K562 (cell line): ENCODE measurements at regions not wholly inside any gene's neighbourhood (a gene's known extent, or its start where the extent isn't known, plus 50 kb on each side); places are given as distances from the start of the nearest gene placed in this dataset.

Source experiments
- ATAC-seq: fragments of 200-7000 bp; cut with Tn5 transposase; 3 replicates; pipeline ENCODE4 v1.9.1; 2020; ENCODE audit warnings: moderate library complexity
- BruUV-seq: library from RNA; stranded (reverse); fragments of 400-500 nt; replicated peaks from 2 replicates; lab custom pipeline; 2021; lab: Mats Ljungman, UMichigan
- CTCF ChIA-PET: fragments of 300-600 bp; formaldehyde crosslinking; extraction: SDS; loops from one replicate; lab custom pipeline; 2021; ENCODE audit warnings: low intra/inter-chr PET ratio; lab: Yijun Ruan, JAX
- POLR2A ChIA-PET: fragments of 300-600, 350-650 bp; sonication (Branson Sonifier 250); formaldehyde crosslinking; extraction: SDS; loops from one replicate; lab custom pipeline; 2021; ENCODE audit warnings: antibody characterized with exemption, inconsistent platforms; lab: Yijun Ruan, JAX
- DNase-seq, 4 experiments: peaks; one replicate each; pipeline versions ENCODE4 v3.0.0 to v3.0.0-alpha.2; 2011 to 2018; ENCODE audit warnings: low spot score in 3 of 4, mixed read lengths in 3 of 4; ENCODE audit errors: extremely low read depth in 1 of 4
- FAIRE-seq: peaks from 2 replicates; lab custom pipeline; 2011; peaks lifted over from hg19 to GRCh38; lab: Jason Lieb, UNC
- H2AFZ ChIP-seq: 2 replicates; pipeline ENCODE4 v1.6.0; 2011; ENCODE audit warnings: low read depth, low read length, control low read depth, inconsistent platforms
- H3K27ac ChIP-seq: fragments of 200-600 bp; 3 replicates; pipeline ENCODE4 v1.8.0; 2011; ENCODE audit warnings: low read depth, mild to moderate bottlenecking, control low read depth, inconsistent platforms, low read length, moderate library complexity, mixed read lengths; ENCODE audit errors: extremely low read depth
- H3K27me3 ChIP-seq, 2 experiments: fragments of 300-600 bp in 1 of 2; 2 replicates in 1 of 2; 3 replicates in 1 of 2; pipeline versions ENCODE4 v1.6.0 to v1.8.0; 2011; ENCODE audit warnings: inconsistent platforms in 2 of 2, low read length in 2 of 2, mild to moderate bottlenecking in 1 of 2, mixed read lengths in 1 of 2, moderate library complexity in 1 of 2; ENCODE audit not compliant: control insufficient read depth in 2 of 2, insufficient read depth in 2 of 2
- H3K36me3 ChIP-seq: fragments of 300-600 bp; 3 replicates; pipeline ENCODE4 v1.8.0; 2011; ENCODE audit warnings: mild to moderate bottlenecking, low read length, inconsistent platforms; ENCODE audit not compliant: control insufficient read depth, insufficient read depth
- H3K4me1 ChIP-seq, 2 experiments: fragments of 200-600 bp in 1 of 2; replicated peaks in 1 of 2; 2 replicates in 1 of 2; 3 replicates in 1 of 2; pipeline versions ENCODE4 v1.5.1 to v1.8.0; 2011; ENCODE audit warnings: inconsistent platforms in 2 of 2, low read length in 2 of 2, mild to moderate bottlenecking in 1 of 2, mixed read lengths in 1 of 2, moderate library complexity in 1 of 2; ENCODE audit not compliant: control insufficient read depth in 2 of 2, insufficient read depth in 2 of 2
- H3K4me2 ChIP-seq: 2 replicates; pipeline ENCODE4 v1.6.1; 2011; ENCODE audit warnings: low read length, control low read depth, inconsistent platforms, mixed read lengths; ENCODE audit not compliant: insufficient read depth
- H3K4me3 ChIP-seq: fragments of 200-600 bp; sonication (generic), shearing (Covaris generic); 2 replicates; pipeline ENCODE4 v1.5.1; 2016; ENCODE audit warnings: control low read depth, inconsistent platforms
- H3K79me2 ChIP-seq: fragments of 200-600 bp; 3 replicates; pipeline ENCODE4 v1.8.0; 2011; ENCODE audit warnings: low read length, inconsistent platforms; ENCODE audit not compliant: control insufficient read depth, insufficient read depth
- H3K9ac ChIP-seq, 2 experiments: 2 replicates each; pipeline versions ENCODE4 v1.6.0 to v1.6.1; 2011; ENCODE audit warnings: low read depth in 2 of 2, low read length in 2 of 2, control low read depth in 1 of 2, inconsistent platforms in 1 of 2, mild to moderate bottlenecking in 1 of 2, mixed read lengths in 1 of 2; ENCODE audit not compliant: insufficient read depth in 1 of 2
- H3K9me1 ChIP-seq: one replicate; pipeline ENCODE4 v1.6.0; 2011; ENCODE audit warnings: inconsistent platforms, mild to moderate bottlenecking, low read length, moderate library complexity; ENCODE audit not compliant: control insufficient read depth, insufficient read depth
- H3K9me3 ChIP-seq: replicated peaks from 2 replicates; pipeline ENCODE4 v1.5.1; 2011; ENCODE audit warnings: low read depth, low read length, inconsistent platforms; ENCODE audit not compliant: control insufficient read depth, insufficient read depth
- H4K20me1 ChIP-seq: replicated peaks from 2 replicates; pipeline ENCODE4 v1.6.1; 2011; ENCODE audit warnings: low read length, inconsistent platforms, mixed read lengths; ENCODE audit not compliant: control insufficient read depth, insufficient read depth
- ATF6 ChIP-seq: sonication (generic); formaldehyde crosslinking; IDR thresholded peaks from 2 replicates; pipeline ENCODE4 v1.4.0; 2020; ENCODE audit warnings: mild to moderate bottlenecking, missing genetic modification reagents
- HNRNPH1 ChIP-seq: fragments of 200-400 bp; formaldehyde crosslinking; optimal IDR thresholded peaks from 2 replicates; pipeline ENCODE3; 2017; ENCODE audit warnings: low read depth, mild to moderate bottlenecking, low read length, moderate library complexity
- JUND ChIP-seq, 2 experiments: IDR thresholded peaks; 2 replicates in 1 of 2; 3 replicates in 1 of 2; pipeline ENCODE4 v1.6.1; 2011; ENCODE audit warnings: borderline replicate concordance in 2 of 2, low read depth in 2 of 2, low read length in 2 of 2, improper control_type of control experiment in 1 of 2, missing biosample characterization in 1 of 2, missing genetic modification characterization in 1 of 2, missing genetic modification reagents in 1 of 2
- NFIX ChIP-seq: fragments of 250-450 bp; sonication (Bioruptor Pico); IDR thresholded peaks from 2 replicates; pipeline ENCODE4 v1.4.0; 2020; ENCODE audit warnings: low read depth, mild to moderate bottlenecking, moderate library complexity
- NR4A1 ChIP-seq, 2 experiments: fragments of 250-450 bp in 1 of 2; fragments of 450-650 bp in 1 of 2; sonication (Bioruptor Pico) in 1 of 2; IDR thresholded peaks; 2 replicates each; pipeline versions ENCODE4 v1.4.0 to v1.6.1; 2016 to 2020; ENCODE audit warnings: mild to moderate bottlenecking in 2 of 2, missing compliant biosample characterization in 1 of 2, missing genetic modification characterization in 1 of 2, moderate library complexity in 1 of 2
- PPARD ChIP-seq: fragments of 250-450 bp; sonication (Bioruptor Pico); IDR thresholded peaks from 2 replicates; pipeline ENCODE4 v1.8.0; 2022; ENCODE audit warnings: inconsistent platforms, mild to moderate bottlenecking, moderate library complexity
- RBBP5 ChIP-seq: fragments of 200-600 bp; sonication (generic); IDR thresholded peaks from 2 replicates; pipeline ENCODE4 v1.6.1; 2012; ENCODE audit warnings: borderline replicate concordance, mild to moderate bottlenecking, low read length, control low read depth, inconsistent platforms; ENCODE audit not compliant: insufficient read depth, poor library complexity, severe bottlenecking
- SPI1 ChIP-seq: IDR thresholded peaks from 2 replicates; pipeline ENCODE4 v1.6.1; 2011; ENCODE audit warnings: low read depth, low read length, control low read depth, borderline replicate concordance
- WGBS: fragments of 100-300 bp; shearing (Covaris generic); methylation state at CpG from one replicate; pipeline ENCODE4 v1.1.6; 2016; ENCODE audit warnings: low coverage, mixed read lengths; ENCODE audit not compliant: insufficient coverage; ENCODE audit errors: missing lambda C conversion rate; 5-methylcytosine and 5-hydroxymethylcytosine counted together
- in situ Hi-C: fragments of 300-500 bp; cut with MboI; formaldehyde crosslinking; loops from 4 replicates; pipeline ENCODE4 v1.15.0; 2018; ENCODE audit warnings: inconsistent platforms, mixed read lengths
- intact Hi-C: fragments of 100-400 bp; cut with micrococcal nuclease; formaldehyde crosslinking; loops from 2 replicates; pipeline ENCODE4 v1.14.2; 2022
- TF ChIP-seq, protein P1 (sequence below): fragments of 200-400 bp; formaldehyde crosslinking; IDR thresholded peaks from 2 replicates; pipeline ENCODE4 v1.6.1; 2017; ENCODE audit warnings: mild to moderate bottlenecking, low read depth, low read length, moderate library complexity
- TF ChIP-seq, protein P2 (sequence below): sonication (generic); formaldehyde crosslinking; IDR thresholded peaks from 2 replicates; pipeline ENCODE4 v1.8.1; 2023; ENCODE audit warnings: mild to moderate bottlenecking, missing genetic modification reagents, moderate library complexity

- no peak for ATAC-seq
- Histone ChIP-seq H3K27me3 (no peaks in the 10 kb centered on the region), H3K4me3 (no peak overlapping the region), H4K20me1 (no peaks in the 10 kb centered on the region), H3K36me3 (no peaks in the 10 kb centered on the region), H3K9ac (no peak overlapping the region), H3K9me3 (no peaks in the 10 kb centered on the region), H3K79me2 (no peaks in the 10 kb centered on the region), H3K4me1 (no peaks in the 10 kb centered on the region), H3K27ac (no peak overlapping the region), H3K9me1 (no peaks in the 10 kb centered on the region), H3K4me2 (no peak overlapping the region), H2AFZ (no peak overlapping the region)
- DNase-seq: no peak
- in situ Hi-C loops: no loop called here
- CTCF ChIA-PET: no interaction called here
- TF ChIP-seq HNRNPH1: no peak
- no peak for TF ChIP-seq RBBP5
- TF ChIP-seq, protein P1, sequence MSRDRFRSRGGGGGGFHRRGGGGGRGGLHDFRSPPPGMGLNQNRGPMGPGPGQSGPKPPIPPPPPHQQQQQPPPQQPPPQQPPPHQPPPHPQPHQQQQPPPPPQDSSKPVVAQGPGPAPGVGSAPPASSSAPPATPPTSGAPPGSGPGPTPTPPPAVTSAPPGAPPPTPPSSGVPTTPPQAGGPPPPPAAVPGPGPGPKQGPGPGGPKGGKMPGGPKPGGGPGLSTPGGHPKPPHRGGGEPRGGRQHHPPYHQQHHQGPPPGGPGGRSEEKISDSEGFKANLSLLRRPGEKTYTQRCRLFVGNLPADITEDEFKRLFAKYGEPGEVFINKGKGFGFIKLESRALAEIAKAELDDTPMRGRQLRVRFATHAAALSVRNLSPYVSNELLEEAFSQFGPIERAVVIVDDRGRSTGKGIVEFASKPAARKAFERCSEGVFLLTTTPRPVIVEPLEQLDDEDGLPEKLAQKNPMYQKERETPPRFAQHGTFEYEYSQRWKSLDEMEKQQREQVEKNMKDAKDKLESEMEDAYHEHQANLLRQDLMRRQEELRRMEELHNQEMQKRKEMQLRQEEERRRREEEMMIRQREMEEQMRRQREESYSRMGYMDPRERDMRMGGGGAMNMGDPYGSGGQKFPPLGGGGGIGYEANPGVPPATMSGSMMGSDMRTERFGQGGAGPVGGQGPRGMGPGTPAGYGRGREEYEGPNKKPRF: no peak
- TF ChIP-seq, protein P2, sequence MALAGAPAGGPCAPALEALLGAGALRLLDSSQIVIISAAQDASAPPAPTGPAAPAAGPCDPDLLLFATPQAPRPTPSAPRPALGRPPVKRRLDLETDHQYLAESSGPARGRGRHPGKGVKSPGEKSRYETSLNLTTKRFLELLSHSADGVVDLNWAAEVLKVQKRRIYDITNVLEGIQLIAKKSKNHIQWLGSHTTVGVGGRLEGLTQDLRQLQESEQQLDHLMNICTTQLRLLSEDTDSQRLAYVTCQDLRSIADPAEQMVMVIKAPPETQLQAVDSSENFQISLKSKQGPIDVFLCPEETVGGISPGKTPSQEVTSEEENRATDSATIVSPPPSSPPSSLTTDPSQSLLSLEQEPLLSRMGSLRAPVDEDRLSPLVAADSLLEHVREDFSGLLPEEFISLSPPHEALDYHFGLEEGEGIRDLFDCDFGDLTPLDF: no peak
- no peak for TF ChIP-seq NR4A1 (CRISPR knock-in tag; IDR thresholded peaks at IDR 0.05)
- no peak for TF ChIP-seq NR4A1 (tag; IDR thresholded peaks at IDR 0.05)
- no peak for TF ChIP-seq JUND (IDR thresholded peaks at IDR 0.05; ENCODE audit: borderline replicate concordance, low read depth, low read length)
- no peak for TF ChIP-seq JUND (tag; IDR thresholded peaks at IDR 0.05; ENCODE audit: borderline replicate concordance, low read depth, low read length)
- no peak for TF ChIP-seq ATF6
- TF ChIP-seq SPI1: no peak
- TF ChIP-seq PPARD (CRISPR knock-in tag): no peak
- no peak for TF ChIP-seq NFIX (CRISPR knock-in tag)
- POLR2A ChIA-PET: no interaction called here
- BruUV-seq: no TSS peak
- FAIRE-seq: no peak
- intact Hi-C loops: no loop called here
- WGBS: 1% methylated on average over 4 of the region's 4 CpGs
Observed at GRCh38 chr1:4563586-4563985, 90.8 kb upstream of the AJAP1 start.
